DND-41 (cell line): ENCODE measurements at regions not wholly inside any gene's neighbourhood (a gene's known extent, or its start where the extent isn't known, plus 50 kb on each side); places are given as distances from the start of the nearest gene placed in this dataset.

ENCODE experiments used
- CTCF ChIP-seq: IDR thresholded peaks from 2 replicates; pipeline ENCODE4 v1.5.1; 2012; ENCODE audit warnings: borderline replicate concordance, low read length, moderate library complexity, mild to moderate bottlenecking; ENCODE audit not compliant: poor library complexity, severe bottlenecking; ENCODE audit errors: extremely low read depth
- EZH2 ChIP-seq: IDR thresholded peaks from 3 replicates; pipeline ENCODE4 v1.6.1; 2012; ENCODE audit warnings: borderline replicate concordance, low read depth, mild to moderate bottlenecking, moderate library complexity, low read length, inconsistent platforms; ENCODE audit not compliant: severe bottlenecking

GRCh38 chr5:35477911-35478310 lies 139.8 kb upstream of the SPEF2 start:
- TF ChIP-seq CTCF: no peak
- TF ChIP-seq EZH2: no peak
